ENCODE measurements at regions not wholly inside any gene's neighbourhood (a gene's known extent, or its start where the extent isn't known, plus 50 kb on each side); places are given as distances from the start of the nearest gene placed in this dataset.

DNA sequence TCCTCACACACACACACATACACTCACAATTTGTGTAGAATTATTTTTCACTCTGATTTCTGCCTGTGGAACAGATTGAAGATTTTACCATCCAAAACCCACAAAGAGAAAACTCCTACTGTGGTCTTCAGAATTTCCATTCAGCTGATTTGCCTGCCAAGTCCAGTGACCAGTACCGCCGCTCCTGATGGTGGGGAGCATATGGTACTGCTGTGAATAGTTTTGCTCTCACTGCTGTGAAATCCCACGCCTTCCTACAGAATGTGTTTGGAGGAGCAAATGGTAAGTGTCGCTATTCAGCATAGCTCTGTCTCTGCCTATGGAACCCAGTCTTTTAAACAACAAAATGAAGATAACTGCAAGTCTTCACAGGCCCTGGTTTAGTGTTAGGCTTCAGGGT, 629.5 kb downstream of the LMO4 start:
- Histone ChIP-seq H3K4me3 (no peak overlapping the region), H3K27ac (no peak overlapping the region), H3K36me3 (no peaks in the 10 kb centered on the region), H3K27me3 (replicated peaks in 1 of 7) (no peaks in the 10 kb centered on the region), H3K4me1 (peaks cover 0 to 8% (median 4%) of the 10 kb centered on the region in 6 donors), H3K9me3 (no peaks in the 10 kb centered on the region)
- intact Hi-C loops (cut with DNase I; ENCODE audit: low total_unique reads): loop anchor here (10.0 kb wide), 1 partner anchor 633 kb away; the partner anchor contains the start of gene LMO4
- 81 to 89% (median 87%) methylated on average over 4 of the region's 4 CpGs for WGBS, 5 donors
- no peak for DNase-seq
- TF ChIP-seq POLR2A (IDR thresholded peaks at IDR 0.05) (no peak), POLR2AphosphoS5 (IDR thresholded peaks at IDR 0.05) (no peak), CTCF (IDR thresholded peaks at IDR 0.05 in 8 of 11, conservative IDR thresholded peaks at IDR 0.05 in 3 of 11) (no peak)

DNA sequence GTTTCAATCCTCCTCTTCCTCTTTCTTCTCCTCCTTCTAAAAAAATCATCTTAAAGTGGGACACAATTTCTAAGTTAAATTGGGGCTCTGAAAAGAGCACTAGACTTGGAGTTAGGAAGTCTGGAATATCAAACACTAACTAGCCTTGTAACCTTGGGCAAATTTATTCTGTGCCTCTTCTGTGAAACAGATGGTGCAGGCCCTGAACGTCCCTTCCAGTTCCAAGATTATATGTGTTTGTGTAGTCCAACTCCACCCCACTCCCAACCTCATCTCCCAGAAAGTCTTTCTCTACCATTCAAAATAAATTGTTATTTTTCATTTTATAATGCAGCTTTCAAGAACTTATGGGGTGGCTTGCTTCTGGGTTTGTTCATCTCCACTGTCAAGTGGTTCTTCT, 630.0 kb downstream of the LMO4 start:
- H3K4me1 ChIP-seq: peaks cover 0 to 3% (median 2%) of the 10 kb centered on the region in 6 donors
- no peaks in the 10 kb centered on the region for H3K9me3 ChIP-seq
- H3K27me3 ChIP-seq (replicated peaks in 1 of 7): no peaks in the 10 kb centered on the region
- whole genome bisulfite sequencing, 5 donors: 61 to 82% (median 72%) methylated on average over 1 of the region's 1 CpG
- no peak for TF ChIP-seq CTCF (IDR thresholded peaks at IDR 0.05 in 8 of 11, conservative IDR thresholded peaks at IDR 0.05 in 3 of 11)
- no peak for TF ChIP-seq POLR2AphosphoS5 (IDR thresholded peaks at IDR 0.05)
- TF ChIP-seq POLR2A (IDR thresholded peaks at IDR 0.05): no peak
- no peaks in the 10 kb centered on the region for H3K36me3 ChIP-seq
- intact Hi-C loops (cut with DNase I; ENCODE audit: low total_unique reads): loop anchor here (10.0 kb wide), 1 partner anchor 634 kb away; the partner anchor contains the start of gene LMO4
- no peak overlapping the region for H3K27ac ChIP-seq
- no peak overlapping the region for H3K4me3 ChIP-seq
- DNase-seq: no peak

DNA sequence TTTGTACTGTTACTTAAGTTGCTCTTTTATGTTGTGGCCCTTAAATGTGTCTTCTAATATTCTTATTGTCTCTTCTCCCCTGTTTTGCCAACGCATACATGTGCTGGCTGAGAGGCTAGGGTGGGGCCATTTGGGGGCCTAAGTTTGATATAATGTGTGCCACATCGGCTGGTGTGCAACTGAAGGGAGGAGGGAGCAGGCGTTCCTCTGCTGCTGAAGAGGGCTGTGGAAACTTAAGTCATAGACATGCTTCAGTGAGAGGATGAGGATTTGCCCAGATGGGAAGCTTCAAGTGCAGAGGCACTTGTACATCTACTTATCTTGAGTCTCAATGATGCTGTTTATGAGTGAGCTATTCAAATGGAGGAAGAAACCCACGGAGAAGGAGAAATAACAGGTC, 630.6 kb downstream of the LMO4 start:
- intact Hi-C loops (cut with DNase I; ENCODE audit: low total_unique reads): loop anchor here (10.0 kb wide), 1 partner anchor 634 kb away; the partner anchor contains the start of gene LMO4
- no peaks in the 10 kb centered on the region for H3K9me3 ChIP-seq
- TF ChIP-seq POLR2AphosphoS5 (IDR thresholded peaks at IDR 0.05) (no peak), CTCF (IDR thresholded peaks at IDR 0.05 in 8 of 11, conservative IDR thresholded peaks at IDR 0.05 in 3 of 11) (no peak), POLR2A (IDR thresholded peaks at IDR 0.05) (no peak)
- 66 to 83% (median 70%) methylated on average over 4 of the region's 4 CpGs for WGBS, 5 donors
- no peaks in the 10 kb centered on the region for H3K36me3 ChIP-seq
- no peak for DNase-seq
- no peaks in the 10 kb centered on the region for H3K4me1 ChIP-seq
- no peak overlapping the region for H3K27ac ChIP-seq
- no peak overlapping the region for H3K4me3 ChIP-seq
- no peaks in the 10 kb centered on the region for H3K27me3 ChIP-seq (replicated peaks in 1 of 7)

GRCh38 chr1:87961992-87962391, 633.3 kb downstream of the LMO4 start:
- Histone ChIP-seq H3K27me3 (replicated peaks in 1 of 7) (no peaks in the 10 kb centered on the region), H3K4me1 (no peaks in the 10 kb centered on the region), H3K9me3 (no peaks in the 10 kb centered on the region), H3K4me3 (no peak overlapping the region), H3K36me3 (no peaks in the 10 kb centered on the region), H3K27ac (no peak overlapping the region)
- TF ChIP-seq POLR2A (IDR thresholded peaks at IDR 0.05) (no peak), CTCF (IDR thresholded peaks at IDR 0.05 in 8 of 11, conservative IDR thresholded peaks at IDR 0.05 in 3 of 11) (no peak), POLR2AphosphoS5 (IDR thresholded peaks at IDR 0.05) (no peak)
- no peak for DNase-seq
- intact Hi-C loops (cut with DNase I; ENCODE audit: low total_unique reads): no loop called here
